Fibroblast of gingiva (primary cell): ENCODE measurements at regions not wholly inside any gene's neighbourhood (a gene's known extent, or its start where the extent isn't known, plus 50 kb on each side); places are given as distances from the start of the nearest gene placed in this dataset.

ENCODE experiments used
- DNase-seq: peaks from one replicate; pipeline ENCODE4 v3.0.0-alpha.2; 2011; ENCODE audit warnings: low read depth

GRCh38 chr11:71127806-71128205 lies 124.6 kb downstream of the SHANK2 start:
- no peak for DNase-seq

GRCh38 chr11:71126401-71126800 lies 126.0 kb downstream of the SHANK2 start:
- DNase-seq = peak; percentile 81

GRCh38 chr11:71125150-71125549 lies 127.2 kb downstream of the SHANK2 start:
- no peak for DNase-seq

- DNase-seq = no peak
These were observed 128.2 kb downstream of the SHANK2 start for GRCh38 chr11:71124127-71124526.

- peak; percentile 18 for DNase-seq
These were observed 131.9 kb downstream of the SHANK2 start for GRCh38 chr11:71120471-71120896.

- no peak for DNase-seq
These were observed 132.6 kb downstream of the SHANK2 start for GRCh38 chr11:71119656-71120269.

GRCh38 chr11:71118671-71119250 lies 133.6 kb downstream of the SHANK2 start:
- no peak for DNase-seq

GRCh38 chr11:71117311-71117710 lies 135.1 kb downstream of the SHANK2 start:
- no peak for DNase-seq

GRCh38 chr11:71116693-71117040 lies 135.7 kb downstream of the SHANK2 start:
- DNase-seq = no peak

GRCh38 chr11:71115770-71116692 lies 136.3 kb downstream of the SHANK2 start:
- peak; percentile 79 for DNase-seq

GRCh38 chr11:71114124-71114851 lies 138.1 kb downstream of the SHANK2 start:
- DNase-seq = no peak

- no peak for DNase-seq
These were observed 139.4 kb downstream of the SHANK2 start for GRCh38 chr11:71112990-71113389.

- DNase-seq = no peak
These were observed 139.9 kb downstream of the SHANK2 start for GRCh38 chr11:71112454-71112853.

- DNase-seq = no peak
These were observed 142.8 kb downstream of the SHANK2 start for GRCh38 chr11:71109586-71109985.

GRCh38 chr11:71109186-71109585 lies 143.2 kb downstream of the SHANK2 start:
- DNase-seq = no peak

- no peak for DNase-seq
These were observed 144.1 kb downstream of the SHANK2 start for GRCh38 chr11:71108013-71108865.

GRCh38 chr11:71106671-71107070 lies 145.7 kb downstream of the SHANK2 start:
- DNase-seq = no peak

- no peak for DNase-seq
These were observed 149.1 kb downstream of the SHANK2 start for GRCh38 chr11:71103266-71103665.

GRCh38 chr11:71102251-71102995 lies 150.0 kb downstream of the SHANK2 start:
- no peak for DNase-seq

GRCh38 chr11:71101606-71102005 lies 150.8 kb downstream of the SHANK2 start:
- DNase-seq = no peak

GRCh38 chr11:71101046-71101445 lies 151.3 kb downstream of the SHANK2 start:
- no peak for DNase-seq
